ENCODE measurements at regions not wholly inside any gene's neighbourhood (a gene's known extent, or its start where the extent isn't known, plus 50 kb on each side); places are given as distances from the start of the nearest gene placed in this dataset.

GRCh38 chr14:95409477-95410272 lies 90.0 kb upstream of the CLMN start:
- no peak for DNase-seq

- DNase-seq = no peak
Observed at GRCh38 chr14:95408731-95409476, 89.2 kb upstream of the CLMN start.

DNA sequence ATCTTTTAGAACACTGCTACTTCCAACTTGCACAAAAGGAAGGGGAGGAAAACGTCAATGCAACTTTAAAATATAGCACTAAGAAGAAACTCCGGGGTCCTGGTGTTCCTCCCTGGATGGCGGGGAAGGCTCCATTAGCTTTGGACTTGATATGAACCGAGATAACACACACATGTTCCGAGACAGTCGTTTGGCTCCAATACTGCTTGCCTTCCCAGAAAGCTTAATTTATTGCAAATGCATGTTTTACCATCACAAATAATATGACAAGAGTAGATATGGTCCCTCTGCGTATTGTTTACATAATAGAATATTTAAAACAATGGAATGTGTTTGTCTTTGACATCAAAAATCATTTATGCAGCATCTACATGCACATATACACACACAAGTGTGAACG lies 87.6 kb upstream of the CLMN start:
- DNase-seq = no peak

DNA sequence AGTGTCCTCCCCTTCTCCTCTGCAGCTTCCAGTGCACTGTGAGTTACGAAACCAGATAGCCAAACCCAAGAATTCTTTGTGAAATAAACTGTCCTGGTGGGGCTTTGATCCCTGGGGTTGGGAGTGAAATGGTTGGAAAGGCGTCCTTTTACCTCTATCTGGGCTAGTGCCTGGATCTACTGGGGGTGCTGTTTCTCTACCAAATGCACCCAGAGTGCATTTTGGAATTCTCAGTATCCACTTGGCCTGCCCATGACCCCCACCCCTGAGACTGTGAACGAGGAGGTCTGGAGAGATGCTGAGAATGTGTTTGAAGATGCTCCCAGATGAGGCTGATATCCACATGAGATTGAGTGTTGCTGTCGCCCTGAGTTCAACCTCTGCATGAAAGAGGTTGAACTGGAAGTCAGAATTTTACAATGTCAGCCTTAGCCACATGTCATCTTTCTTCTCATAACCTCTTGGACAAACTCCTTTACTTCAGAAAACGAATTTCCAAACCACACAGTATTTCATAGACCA lies 87.1 kb upstream of the CLMN start:
- no peak for DNase-seq

DNA sequence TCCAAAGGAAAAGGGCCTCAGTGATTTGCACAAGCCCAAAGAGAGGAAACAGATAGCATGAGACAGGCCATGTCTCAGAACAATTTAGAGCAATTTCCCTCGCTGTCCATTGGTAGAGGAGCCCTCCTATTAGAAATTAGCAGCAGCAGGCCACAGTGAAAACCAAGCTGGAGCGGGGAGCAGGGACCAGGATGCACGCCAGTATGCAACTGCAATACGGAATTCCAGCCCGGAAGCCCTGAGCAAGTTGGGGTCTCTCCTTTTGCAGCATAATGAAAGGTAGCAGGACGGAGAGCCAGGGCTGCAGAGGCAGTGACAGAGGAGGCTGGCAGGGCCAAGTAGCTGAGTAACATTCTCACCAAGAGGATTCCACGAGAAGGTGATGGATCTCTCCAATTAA lies 84.9 kb upstream of the CLMN start:
- no peak for DNase-seq

- DNase-seq = no peak
Observed at GRCh38 chr14:95402578-95402977, 82.9 kb upstream of the CLMN start.

- no peak for DNase-seq
Observed at GRCh38 chr14:95402176-95402575, 82.5 kb upstream of the CLMN start.

- DNase-seq = no peak
Observed at GRCh38 chr14:95398630-95399547, 79.2 kb upstream of the CLMN start.

DNA sequence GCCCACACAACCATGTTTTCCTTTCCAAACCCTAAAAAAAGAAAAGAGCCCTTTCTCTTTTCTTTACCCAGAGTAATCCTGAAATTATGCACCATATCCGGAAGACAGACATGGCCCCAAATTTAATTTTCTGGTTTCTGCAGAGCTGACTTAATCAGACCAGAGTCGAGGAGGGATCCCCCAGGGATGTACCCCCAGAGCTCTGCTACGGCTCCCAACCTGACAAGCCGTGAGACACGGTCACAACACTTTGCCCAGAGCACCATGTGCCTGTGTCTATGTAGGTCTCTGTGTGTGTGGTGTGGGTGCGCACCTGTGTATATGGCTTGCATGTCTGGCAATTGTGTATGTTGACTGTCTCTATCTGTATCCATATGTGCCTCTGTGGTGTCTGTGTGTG lies 77.6 kb upstream of the CLMN start:
- no peak for DNase-seq

DNA sequence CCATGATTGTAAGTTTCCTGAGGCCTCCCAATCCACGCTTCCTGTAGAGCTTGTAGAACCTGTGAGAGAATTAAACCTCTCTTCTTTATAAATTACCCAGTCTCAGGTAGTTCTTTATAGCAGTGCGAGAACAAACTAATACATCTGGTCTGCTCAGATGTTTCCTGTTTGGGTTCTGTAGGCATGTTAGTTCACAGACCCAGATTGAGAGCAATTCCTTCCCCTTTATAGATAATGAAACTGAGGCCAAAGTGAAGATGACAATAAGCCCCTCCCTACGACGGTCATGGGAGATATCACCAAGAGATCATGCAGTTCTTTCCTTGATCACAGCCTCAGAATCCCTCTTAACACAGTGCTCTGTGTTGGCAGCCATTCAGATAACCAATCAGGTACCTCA lies 76.5 kb upstream of the CLMN start:
- DNase-seq = no peak

DNA sequence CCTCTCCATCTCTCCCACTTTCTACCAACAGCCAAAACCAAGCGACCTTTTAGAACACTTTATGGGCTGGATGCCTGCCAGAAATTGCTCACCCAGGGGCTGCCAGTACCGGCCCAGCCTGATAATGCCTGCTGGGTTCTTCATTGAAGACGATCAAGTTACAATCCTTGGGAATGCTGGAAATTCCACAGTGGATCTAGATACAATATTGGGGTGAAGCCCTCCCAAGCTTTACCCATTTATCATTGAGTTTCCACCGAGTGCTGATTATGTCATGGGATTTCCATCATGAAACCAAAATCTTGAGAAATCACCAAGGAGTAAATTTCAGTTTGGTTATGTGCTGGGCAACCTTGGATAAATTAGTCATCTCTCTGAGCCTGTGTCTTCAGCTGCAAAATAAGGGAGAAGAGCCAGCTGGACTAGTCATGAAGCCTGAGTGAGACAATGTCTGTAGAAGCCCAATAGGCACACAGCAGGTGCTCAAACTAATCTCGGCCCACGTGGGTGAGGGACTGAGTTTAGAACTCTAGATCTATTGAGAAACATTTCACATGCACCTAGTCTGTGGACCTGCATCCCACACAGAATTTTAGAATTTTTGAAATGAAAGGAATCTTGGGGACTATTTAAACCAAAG lies 75.5 kb upstream of the CLMN start:
- no peak for DNase-seq

GRCh38 chr14:95394297-95395097 lies 74.8 kb upstream of the CLMN start:
- DNase-seq = no peak

- DNase-seq = no peak
Observed at GRCh38 chr14:95392841-95393240, 73.1 kb upstream of the CLMN start.

- no peak for DNase-seq
Observed at GRCh38 chr14:95391331-95391730, 71.6 kb upstream of the CLMN start.

DNA sequence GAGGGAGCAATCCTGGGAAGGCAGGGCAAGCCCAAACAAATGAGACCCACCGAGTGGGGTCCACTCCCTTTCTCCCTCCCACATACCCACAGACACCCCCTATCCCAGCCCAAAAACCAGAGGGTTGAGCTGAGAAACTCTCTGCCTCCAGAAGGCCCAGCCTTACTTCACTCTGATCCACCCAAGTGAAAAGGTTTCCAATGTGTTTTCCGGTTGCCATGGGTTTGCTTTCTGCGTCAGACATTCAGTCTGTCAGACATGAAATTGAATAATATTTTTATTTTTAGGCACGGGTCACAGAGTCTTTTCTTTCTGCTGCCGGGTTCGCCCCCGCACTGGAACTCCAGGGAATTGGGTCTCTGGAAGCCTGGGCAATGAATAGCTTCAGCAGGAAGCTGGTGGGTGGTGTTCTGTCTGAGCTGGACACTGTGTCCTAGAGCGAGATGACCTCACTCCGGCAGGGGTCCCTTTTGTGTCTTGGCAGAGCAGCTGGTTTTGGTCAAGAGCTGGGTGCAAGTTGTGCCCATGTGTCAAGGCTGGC lies 69.8 kb upstream of the CLMN start:
- DNase-seq = no peak

GRCh38 chr14:95388699-95389098 lies 69.0 kb upstream of the CLMN start:
- DNase-seq = no peak

GRCh38 chr14:95387826-95388445 lies 68.2 kb upstream of the CLMN start:
- no peak for DNase-seq

GRCh38 chr14:95386536-95387095 lies 66.9 kb upstream of the CLMN start:
- no peak for DNase-seq

- no peak for DNase-seq
Observed at GRCh38 chr14:95385701-95386100, 66.0 kb upstream of the CLMN start.

GRCh38 chr14:95382747-95383146 lies 63.0 kb upstream of the CLMN start:
- no peak for DNase-seq

DNA sequence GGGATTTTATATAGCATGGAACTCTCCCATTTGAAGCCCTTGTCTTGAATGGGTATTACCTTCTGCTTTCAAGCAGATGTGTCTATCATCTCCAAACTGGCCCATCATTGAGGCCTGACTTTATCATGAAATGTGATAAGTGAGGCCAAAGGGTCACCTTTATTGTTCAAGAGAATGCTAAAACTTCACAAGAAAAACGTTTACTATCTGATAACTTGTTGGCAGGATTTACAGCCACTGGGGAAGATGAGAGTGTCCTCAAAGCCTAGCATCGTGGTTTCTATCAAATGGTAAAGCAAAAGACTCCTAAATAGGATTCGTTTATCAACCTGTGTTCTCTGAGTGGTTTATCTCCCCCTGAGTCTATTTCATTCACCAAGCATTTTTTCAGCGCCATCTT lies 62.0 kb upstream of the CLMN start:
- DNase-seq = no peak
